DND-41 (cell line): ENCODE measurements at regions not wholly inside any gene's neighbourhood (a gene's known extent, or its start where the extent isn't known, plus 50 kb on each side); places are given as distances from the start of the nearest gene placed in this dataset.

Source experiments
- EZH2 ChIP-seq: IDR thresholded peaks from 3 replicates; pipeline ENCODE4 v1.6.1; 2012; ENCODE audit warnings: borderline replicate concordance, low read depth, mild to moderate bottlenecking, moderate library complexity, low read length, inconsistent platforms; ENCODE audit not compliant: severe bottlenecking
- TF ChIP-seq, protein P1 (sequence below): IDR thresholded peaks from 2 replicates; pipeline ENCODE4 v1.5.1; 2012; ENCODE audit warnings: borderline replicate concordance, low read length, moderate library complexity, mild to moderate bottlenecking; ENCODE audit not compliant: poor library complexity, severe bottlenecking; ENCODE audit errors: extremely low read depth

DNA sequence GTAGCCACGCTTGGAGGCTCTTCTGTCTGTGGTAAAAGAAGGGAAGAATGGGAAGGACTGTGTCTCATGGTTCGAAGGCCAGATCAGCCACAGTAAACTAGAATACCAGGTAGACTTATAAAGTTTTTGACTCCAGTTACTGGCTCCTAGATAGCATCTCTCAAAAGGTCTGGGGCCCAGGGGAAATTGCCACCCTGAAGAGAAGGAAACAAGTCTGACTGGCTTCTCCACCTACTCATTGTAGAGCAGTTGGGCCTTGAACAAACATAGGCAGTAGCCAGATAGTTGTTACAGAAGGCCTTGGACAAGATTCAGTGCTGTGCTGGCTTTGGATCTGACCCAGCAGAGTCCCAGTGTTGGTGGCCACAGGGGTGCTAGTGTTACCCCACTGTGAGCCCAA is 890.4 kb downstream of the EFNA5 start:
- TF ChIP-seq, protein P1, sequence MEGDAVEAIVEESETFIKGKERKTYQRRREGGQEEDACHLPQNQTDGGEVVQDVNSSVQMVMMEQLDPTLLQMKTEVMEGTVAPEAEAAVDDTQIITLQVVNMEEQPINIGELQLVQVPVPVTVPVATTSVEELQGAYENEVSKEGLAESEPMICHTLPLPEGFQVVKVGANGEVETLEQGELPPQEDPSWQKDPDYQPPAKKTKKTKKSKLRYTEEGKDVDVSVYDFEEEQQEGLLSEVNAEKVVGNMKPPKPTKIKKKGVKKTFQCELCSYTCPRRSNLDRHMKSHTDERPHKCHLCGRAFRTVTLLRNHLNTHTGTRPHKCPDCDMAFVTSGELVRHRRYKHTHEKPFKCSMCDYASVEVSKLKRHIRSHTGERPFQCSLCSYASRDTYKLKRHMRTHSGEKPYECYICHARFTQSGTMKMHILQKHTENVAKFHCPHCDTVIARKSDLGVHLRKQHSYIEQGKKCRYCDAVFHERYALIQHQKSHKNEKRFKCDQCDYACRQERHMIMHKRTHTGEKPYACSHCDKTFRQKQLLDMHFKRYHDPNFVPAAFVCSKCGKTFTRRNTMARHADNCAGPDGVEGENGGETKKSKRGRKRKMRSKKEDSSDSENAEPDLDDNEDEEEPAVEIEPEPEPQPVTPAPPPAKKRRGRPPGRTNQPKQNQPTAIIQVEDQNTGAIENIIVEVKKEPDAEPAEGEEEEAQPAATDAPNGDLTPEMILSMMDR, result no peak
- TF ChIP-seq EZH2, result no peak
